BJ (cell line): ENCODE measurements at regions not wholly inside any gene's neighbourhood (a gene's known extent, or its start where the extent isn't known, plus 50 kb on each side); places are given as distances from the start of the nearest gene placed in this dataset.

Source experiments
- CTCF ChIA-PET: fragments of 350-600 bp; formaldehyde crosslinking; extraction: SDS; loops from one replicate; lab custom pipeline; 2021; ENCODE audit warnings: antibody characterized with exemption, inconsistent platforms; lab: Yijun Ruan, JAX
- POLR2A ChIA-PET: fragments of 300-600 bp; sonication (Branson Sonifier 250); formaldehyde crosslinking; extraction: SDS; loops from one replicate; lab custom pipeline; 2021; ENCODE audit warnings: antibody characterized with exemption; lab: Charles Lee
- DNase-seq: peaks from one replicate; pipeline ENCODE4 v3.0.0-alpha.2; 2011; ENCODE audit warnings: low read depth
- H3K27me3 ChIP-seq: 2 replicates; pipeline ENCODE4 v1.6.0; 2011; ENCODE audit warnings: low read length; ENCODE audit not compliant: control insufficient read depth, insufficient read depth
- H3K36me3 ChIP-seq: 2 replicates; pipeline ENCODE4 v1.5.1; 2011; ENCODE audit warnings: low read length; ENCODE audit not compliant: control insufficient read depth, insufficient read depth
- H3K4me3 ChIP-seq: 2 replicates; pipeline ENCODE4 v1.5.1; 2011; ENCODE audit warnings: low read depth, mild to moderate bottlenecking, control low read depth, low read length
- TF ChIP-seq, protein P1 (sequence below): IDR thresholded peaks from 2 replicates; pipeline ENCODE4 v1.5.1; 2011; ENCODE audit warnings: low read depth, mild to moderate bottlenecking, control low read depth, inconsistent platforms, low read length, moderate library complexity; ENCODE audit not compliant: insufficient read depth

DNA sequence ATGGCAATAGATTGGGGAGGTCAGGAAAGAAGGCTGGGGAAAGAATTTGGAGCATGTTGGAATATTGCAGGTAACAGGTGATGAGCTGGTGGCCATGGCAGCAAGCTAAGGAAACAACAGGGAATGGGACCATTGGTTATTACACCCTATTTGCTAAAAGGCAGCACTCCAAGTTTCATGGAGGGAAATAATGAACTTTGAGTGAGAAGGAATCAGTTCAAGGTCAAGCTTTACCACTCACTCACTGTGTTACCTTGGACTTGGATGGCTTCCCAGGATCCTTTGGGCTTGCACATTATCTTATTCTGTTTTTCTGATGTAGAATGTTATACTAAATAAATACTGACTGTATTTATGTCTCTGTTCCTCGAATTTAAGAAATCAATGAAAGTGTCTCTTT is 792.8 kb upstream of the CDH8 start:
- Histone ChIP-seq H3K4me3 (no peak overlapping the region), H3K27me3 (no peaks in the 10 kb centered on the region), H3K36me3 (no peaks in the 10 kb centered on the region)
- POLR2A ChIA-PET: no interaction called here
- CTCF ChIA-PET: no interaction called here
- TF ChIP-seq, protein P1, sequence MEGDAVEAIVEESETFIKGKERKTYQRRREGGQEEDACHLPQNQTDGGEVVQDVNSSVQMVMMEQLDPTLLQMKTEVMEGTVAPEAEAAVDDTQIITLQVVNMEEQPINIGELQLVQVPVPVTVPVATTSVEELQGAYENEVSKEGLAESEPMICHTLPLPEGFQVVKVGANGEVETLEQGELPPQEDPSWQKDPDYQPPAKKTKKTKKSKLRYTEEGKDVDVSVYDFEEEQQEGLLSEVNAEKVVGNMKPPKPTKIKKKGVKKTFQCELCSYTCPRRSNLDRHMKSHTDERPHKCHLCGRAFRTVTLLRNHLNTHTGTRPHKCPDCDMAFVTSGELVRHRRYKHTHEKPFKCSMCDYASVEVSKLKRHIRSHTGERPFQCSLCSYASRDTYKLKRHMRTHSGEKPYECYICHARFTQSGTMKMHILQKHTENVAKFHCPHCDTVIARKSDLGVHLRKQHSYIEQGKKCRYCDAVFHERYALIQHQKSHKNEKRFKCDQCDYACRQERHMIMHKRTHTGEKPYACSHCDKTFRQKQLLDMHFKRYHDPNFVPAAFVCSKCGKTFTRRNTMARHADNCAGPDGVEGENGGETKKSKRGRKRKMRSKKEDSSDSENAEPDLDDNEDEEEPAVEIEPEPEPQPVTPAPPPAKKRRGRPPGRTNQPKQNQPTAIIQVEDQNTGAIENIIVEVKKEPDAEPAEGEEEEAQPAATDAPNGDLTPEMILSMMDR: no peak
- DNase-seq: no peak

DNA sequence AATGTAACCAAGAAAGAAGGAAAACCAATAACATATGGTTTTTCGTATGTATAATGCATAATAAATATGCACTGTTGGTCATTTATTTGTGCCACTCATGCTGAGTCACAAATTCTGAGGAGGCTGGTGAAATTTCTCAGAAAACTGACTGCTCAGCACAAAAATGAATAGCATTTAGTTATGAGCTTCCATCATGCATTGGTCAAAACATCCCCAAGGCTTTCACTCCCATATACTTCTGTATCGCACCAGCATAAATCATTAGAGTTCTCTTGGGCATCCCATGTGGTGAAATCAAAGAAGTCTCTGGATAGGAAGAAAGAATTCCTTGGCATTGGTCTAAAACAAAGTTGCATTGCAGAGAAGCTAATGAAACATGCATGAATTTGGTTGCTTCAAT is 785.6 kb upstream of the CDH8 start:
- TF ChIP-seq, protein P1: no peak
- Histone ChIP-seq H3K27me3 (no peaks in the 10 kb centered on the region), H3K36me3 (no peaks in the 10 kb centered on the region), H3K4me3 (no peak overlapping the region)
- ChIA-PET CTCF (no interaction called here), POLR2A (no interaction called here)
- DNase-seq: no peak

DNA sequence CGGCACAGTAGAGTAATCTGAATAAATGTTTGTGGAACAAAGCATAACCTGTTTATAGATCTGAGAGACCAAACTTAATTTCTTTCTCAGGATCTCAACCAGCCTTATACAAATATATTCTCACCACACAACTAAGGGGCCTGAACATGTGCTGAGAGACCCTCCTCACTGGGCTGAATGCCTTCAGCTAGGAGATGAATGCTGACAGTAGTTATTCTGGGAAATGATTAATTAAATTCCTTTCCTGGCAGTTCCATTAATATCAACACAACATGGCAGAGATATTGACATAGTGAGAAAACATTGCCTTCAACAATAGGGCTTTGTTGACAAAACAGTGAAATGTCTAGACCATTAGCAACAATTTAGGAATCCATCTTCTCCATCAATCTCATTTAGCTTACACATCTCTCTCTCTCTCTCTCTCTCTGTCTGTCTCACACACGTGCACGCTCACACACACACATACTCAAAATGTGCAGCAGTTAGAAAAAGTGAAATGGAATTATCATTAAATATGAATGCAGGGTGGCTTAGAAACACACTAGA is 780.8 kb upstream of the CDH8 start:
- TF ChIP-seq, protein P1: no peak
- Histone ChIP-seq H3K4me3 (no peak overlapping the region), H3K27me3 (no peaks in the 10 kb centered on the region), H3K36me3 (no peaks in the 10 kb centered on the region)
- ChIA-PET CTCF (no interaction called here), POLR2A (no interaction called here)
- DNase-seq: no peak

DNA sequence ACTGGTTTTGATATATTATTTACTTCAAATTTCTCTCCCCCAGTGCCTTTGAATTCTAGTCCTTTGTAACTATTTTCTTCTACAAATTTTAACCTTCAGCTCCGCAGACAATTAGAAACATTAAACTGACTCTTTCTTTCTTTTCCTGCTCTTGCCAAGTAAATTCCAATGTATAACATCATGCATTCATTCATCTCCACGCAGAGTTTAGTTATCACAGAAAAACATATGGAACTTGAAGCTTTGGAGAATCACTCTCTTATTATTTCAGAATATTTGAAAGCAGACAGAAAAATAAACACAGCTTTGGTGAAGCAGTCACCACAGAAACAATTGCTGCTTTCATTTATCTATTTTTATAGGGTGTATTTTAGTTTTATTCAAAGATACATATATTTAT is 778.7 kb upstream of the CDH8 start:
- CTCF ChIA-PET: no interaction called here
- no peak for DNase-seq
- POLR2A ChIA-PET: no interaction called here
- Histone ChIP-seq H3K36me3 (no peaks in the 10 kb centered on the region), H3K27me3 (no peaks in the 10 kb centered on the region), H3K4me3 (no peak overlapping the region)
- TF ChIP-seq, protein P1: no peak

DNA sequence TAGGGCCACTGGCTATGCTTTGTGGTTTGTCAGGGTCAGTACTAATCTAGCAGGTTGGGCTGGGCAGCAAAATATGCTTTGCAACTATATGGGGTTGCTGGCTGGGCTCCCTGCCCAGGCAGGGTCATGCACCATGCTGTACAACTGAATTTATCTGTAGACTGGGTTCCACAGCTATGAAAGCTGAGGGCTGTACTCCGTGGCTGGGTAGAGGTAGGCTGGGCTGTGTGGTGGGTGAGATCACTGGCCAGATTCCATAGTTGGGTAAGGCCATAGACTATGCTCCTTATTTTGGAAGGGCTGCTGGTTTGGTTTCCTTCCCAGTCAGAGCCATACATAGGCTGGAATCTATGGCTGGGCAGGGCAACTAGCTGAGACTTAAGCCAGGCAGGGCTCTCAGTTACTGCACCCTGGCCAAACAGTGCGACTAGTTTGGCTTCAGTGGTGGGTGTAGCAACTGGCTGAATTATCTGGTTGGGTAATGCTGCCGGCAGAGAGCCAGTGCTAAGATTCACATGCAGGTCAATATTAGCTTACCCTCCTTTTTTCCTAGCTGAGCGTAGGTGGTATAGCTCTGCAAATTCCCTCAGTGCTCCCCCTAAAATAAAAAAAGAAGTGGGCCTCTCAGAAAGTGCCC is 769.1 kb upstream of the CDH8 start:
- POLR2A ChIA-PET: no interaction called here
- no peaks in the 10 kb centered on the region for H3K36me3 ChIP-seq
- DNase-seq: no peak
- no peak overlapping the region for H3K4me3 ChIP-seq
- TF ChIP-seq, protein P1: no peak
- H3K27me3 ChIP-seq: no peaks in the 10 kb centered on the region
- CTCF ChIA-PET: no interaction called here
